ENCODE measurements at regions not wholly inside any gene's neighbourhood (a gene's known extent, or its start where the extent isn't known, plus 50 kb on each side); places are given as distances from the start of the nearest gene placed in this dataset.

DNA sequence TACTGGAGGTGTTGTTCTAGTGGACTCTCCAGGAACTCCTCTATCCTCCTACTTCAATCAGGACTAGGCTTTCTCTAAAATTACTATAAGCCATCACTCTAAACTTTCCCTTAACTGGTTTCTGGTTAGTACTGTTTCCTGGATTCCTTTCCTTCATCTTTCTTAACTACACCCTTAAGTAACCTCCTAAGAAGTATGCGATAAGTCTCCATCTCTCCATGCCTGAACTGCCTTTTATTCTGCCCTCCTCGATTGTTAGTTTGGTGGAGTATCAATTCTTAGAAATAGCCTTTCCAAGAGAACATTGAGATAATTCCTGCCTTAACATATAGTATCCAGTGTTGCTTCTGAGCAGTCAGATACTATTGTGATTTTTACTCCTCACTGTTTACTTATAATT, 162.9 kb upstream of the PDE4B start:
- TF ChIP-seq GATA3 (IDR thresholded peaks at IDR 0.05; ENCODE audit: low read depth, low read length) (no peak), GATA2 (IDR thresholded peaks at IDR 0.05; ENCODE audit: low read depth, low read length) (no peak)

Measured in SH-SY5Y (cell line).